ENCODE measurements at regions not wholly inside any gene's neighbourhood (a gene's known extent, or its start where the extent isn't known, plus 50 kb on each side); places are given as distances from the start of the nearest gene placed in this dataset.

GRCh38 chrX:74090049-74090448 lies 213.9 kb upstream of the ZCCHC13 start:
- no peak for ATAC-seq
- peaks cover 40% of the 10 kb centered on the region for H3K36me3 Mint-ChIP-seq
- H3K4me3 Mint-ChIP-seq, result no peak overlapping the region
- TF ChIP-seq E2F4 (CRISPR knock-in tag; IDR thresholded peaks at IDR 0.05; ENCODE audit: borderline replicate concordance, low read depth) (no peak), NFATC4 (CRISPR knock-in tag; IDR thresholded peaks at IDR 0.05) (no peak), ZBTB21 (CRISPR knock-in tag; IDR thresholded peaks at IDR 0.05; ENCODE audit: borderline replicate concordance) (no peak), TP53 (CRISPR knock-in tag; IDR thresholded peaks at IDR 0.05) (no peak), ZNF219 (CRISPR knock-in tag; IDR thresholded peaks at IDR 0.05; ENCODE audit: borderline replicate concordance) (no peak), IRF1 (CRISPR knock-in tag; IDR thresholded peaks at IDR 0.05) (no peak), JAZF1 (CRISPR knock-in tag; IDR thresholded peaks at IDR 0.05) (no peak), MAX (CRISPR knock-in tag; IDR thresholded peaks at IDR 0.05) (no peak), PRRX2 (CRISPR knock-in tag; IDR thresholded peaks at IDR 0.05) (no peak), IRF2 (CRISPR knock-in tag; IDR thresholded peaks at IDR 0.05; ENCODE audit: borderline replicate concordance, low read depth) (no peak), FOXP1 (CRISPR knock-in tag; IDR thresholded peaks at IDR 0.05; ENCODE audit: borderline replicate concordance) (no peak), TCF7 (CRISPR knock-in tag; IDR thresholded peaks at IDR 0.05; ENCODE audit: low read depth) (no peak), ATF3 (CRISPR knock-in tag; conservative IDR thresholded peaks at IDR 0.05) (no peak), SMAD3 (CRISPR knock-in tag; IDR thresholded peaks at IDR 0.05; ENCODE audit: borderline replicate concordance) (no peak), CBFB (CRISPR knock-in tag; IDR thresholded peaks at IDR 0.05; ENCODE audit: low read depth) (no peak), FOXK1 (CRISPR knock-in tag; IDR thresholded peaks at IDR 0.05) (no peak)
- TF ChIP-seq, protein P1, sequence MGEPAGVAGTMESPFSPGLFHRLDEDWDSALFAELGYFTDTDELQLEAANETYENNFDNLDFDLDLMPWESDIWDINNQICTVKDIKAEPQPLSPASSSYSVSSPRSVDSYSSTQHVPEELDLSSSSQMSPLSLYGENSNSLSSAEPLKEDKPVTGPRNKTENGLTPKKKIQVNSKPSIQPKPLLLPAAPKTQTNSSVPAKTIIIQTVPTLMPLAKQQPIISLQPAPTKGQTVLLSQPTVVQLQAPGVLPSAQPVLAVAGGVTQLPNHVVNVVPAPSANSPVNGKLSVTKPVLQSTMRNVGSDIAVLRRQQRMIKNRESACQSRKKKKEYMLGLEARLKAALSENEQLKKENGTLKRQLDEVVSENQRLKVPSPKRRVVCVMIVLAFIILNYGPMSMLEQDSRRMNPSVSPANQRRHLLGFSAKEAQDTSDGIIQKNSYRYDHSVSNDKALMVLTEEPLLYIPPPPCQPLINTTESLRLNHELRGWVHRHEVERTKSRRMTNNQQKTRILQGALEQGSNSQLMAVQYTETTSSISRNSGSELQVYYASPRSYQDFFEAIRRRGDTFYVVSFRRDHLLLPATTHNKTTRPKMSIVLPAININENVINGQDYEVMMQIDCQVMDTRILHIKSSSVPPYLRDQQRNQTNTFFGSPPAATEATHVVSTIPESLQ (CRISPR knock-in tag; IDR thresholded peaks at IDR 0.05), result no peak
- TF ChIP-seq, protein P2, sequence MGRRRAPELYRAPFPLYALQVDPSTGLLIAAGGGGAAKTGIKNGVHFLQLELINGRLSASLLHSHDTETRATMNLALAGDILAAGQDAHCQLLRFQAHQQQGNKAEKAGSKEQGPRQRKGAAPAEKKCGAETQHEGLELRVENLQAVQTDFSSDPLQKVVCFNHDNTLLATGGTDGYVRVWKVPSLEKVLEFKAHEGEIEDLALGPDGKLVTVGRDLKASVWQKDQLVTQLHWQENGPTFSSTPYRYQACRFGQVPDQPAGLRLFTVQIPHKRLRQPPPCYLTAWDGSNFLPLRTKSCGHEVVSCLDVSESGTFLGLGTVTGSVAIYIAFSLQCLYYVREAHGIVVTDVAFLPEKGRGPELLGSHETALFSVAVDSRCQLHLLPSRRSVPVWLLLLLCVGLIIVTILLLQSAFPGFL (CRISPR knock-in tag; IDR thresholded peaks at IDR 0.05; ENCODE audit: borderline replicate concordance), result no peak
- TF ChIP-seq, protein P3, sequence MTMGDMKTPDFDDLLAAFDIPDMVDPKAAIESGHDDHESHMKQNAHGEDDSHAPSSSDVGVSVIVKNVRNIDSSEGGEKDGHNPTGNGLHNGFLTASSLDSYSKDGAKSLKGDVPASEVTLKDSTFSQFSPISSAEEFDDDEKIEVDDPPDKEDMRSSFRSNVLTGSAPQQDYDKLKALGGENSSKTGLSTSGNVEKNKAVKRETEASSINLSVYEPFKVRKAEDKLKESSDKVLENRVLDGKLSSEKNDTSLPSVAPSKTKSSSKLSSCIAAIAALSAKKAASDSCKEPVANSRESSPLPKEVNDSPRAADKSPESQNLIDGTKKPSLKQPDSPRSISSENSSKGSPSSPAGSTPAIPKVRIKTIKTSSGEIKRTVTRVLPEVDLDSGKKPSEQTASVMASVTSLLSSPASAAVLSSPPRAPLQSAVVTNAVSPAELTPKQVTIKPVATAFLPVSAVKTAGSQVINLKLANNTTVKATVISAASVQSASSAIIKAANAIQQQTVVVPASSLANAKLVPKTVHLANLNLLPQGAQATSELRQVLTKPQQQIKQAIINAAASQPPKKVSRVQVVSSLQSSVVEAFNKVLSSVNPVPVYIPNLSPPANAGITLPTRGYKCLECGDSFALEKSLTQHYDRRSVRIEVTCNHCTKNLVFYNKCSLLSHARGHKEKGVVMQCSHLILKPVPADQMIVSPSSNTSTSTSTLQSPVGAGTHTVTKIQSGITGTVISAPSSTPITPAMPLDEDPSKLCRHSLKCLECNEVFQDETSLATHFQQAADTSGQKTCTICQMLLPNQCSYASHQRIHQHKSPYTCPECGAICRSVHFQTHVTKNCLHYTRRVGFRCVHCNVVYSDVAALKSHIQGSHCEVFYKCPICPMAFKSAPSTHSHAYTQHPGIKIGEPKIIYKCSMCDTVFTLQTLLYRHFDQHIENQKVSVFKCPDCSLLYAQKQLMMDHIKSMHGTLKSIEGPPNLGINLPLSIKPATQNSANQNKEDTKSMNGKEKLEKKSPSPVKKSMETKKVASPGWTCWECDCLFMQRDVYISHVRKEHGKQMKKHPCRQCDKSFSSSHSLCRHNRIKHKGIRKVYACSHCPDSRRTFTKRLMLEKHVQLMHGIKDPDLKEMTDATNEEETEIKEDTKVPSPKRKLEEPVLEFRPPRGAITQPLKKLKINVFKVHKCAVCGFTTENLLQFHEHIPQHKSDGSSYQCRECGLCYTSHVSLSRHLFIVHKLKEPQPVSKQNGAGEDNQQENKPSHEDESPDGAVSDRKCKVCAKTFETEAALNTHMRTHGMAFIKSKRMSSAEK (CRISPR knock-in tag; IDR thresholded peaks at IDR 0.05; ENCODE audit: borderline replicate concordance), result no peak
- no peak overlapping the region for H3K27ac Mint-ChIP-seq
- ChIA-PET CTCF (no interaction called here), POLR2A (no interaction called here)
- no peak for DNase-seq (ENCODE audit: low spot score)
- no peaks in the 10 kb centered on the region for H3K4me1 Mint-ChIP-seq
- no peaks in the 10 kb centered on the region; the same call in 1 of the 2 replicates for H3K27me3 Mint-ChIP-seq (ENCODE audit: low read depth)
- peaks cover 53% of the 10 kb centered on the region for H3K9me3 Mint-ChIP-seq
